Stimulated activated CD4-positive, alpha-beta T cell treated with anti-CD3 and anti-CD28 coated beads, Interleukin-12 subunit alpha, Interleukin-12 subunit beta, amount 100 ng/mL, for 48 hours (primary cell): ENCODE measurements at regions not wholly inside any gene's neighbourhood (a gene's known extent, or its start where the extent isn't known, plus 50 kb on each side); places are given as distances from the start of the nearest gene placed in this dataset.
"Not testable (repeated sequence)": the region's sequence is repeated elsewhere in the genome, so short reads cannot be mapped to it uniquely, and the experiment has no call there.

ENCODE experiments used
- DNase-seq, 3 donors: peaks; one replicate each; pipeline ENCODE4 v3.0.0-alpha.2; 2020; ENCODE audit warnings: low read depth in 2 of 3, low spot score in 1 of 3

DNA sequence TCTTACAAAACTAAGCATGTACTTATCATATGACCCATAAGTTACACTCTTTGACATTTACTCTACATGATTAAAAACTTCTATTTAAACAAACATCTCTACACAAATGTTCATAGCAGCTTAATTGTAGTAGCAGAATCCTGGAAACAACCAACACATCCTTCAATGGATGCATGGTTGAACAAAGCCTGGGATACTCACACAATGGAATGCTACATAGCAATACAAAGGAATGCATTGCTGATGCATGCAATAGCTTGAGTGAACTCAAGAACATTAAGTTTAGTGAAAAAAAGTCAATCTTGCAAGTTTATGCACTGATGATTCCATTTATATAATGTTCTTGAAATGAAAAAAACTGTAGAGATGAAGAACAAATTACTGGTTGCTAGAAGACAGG lies 686.9 kb downstream of the LRRIQ3 start:
- DNase-seq, result no peak

DNA sequence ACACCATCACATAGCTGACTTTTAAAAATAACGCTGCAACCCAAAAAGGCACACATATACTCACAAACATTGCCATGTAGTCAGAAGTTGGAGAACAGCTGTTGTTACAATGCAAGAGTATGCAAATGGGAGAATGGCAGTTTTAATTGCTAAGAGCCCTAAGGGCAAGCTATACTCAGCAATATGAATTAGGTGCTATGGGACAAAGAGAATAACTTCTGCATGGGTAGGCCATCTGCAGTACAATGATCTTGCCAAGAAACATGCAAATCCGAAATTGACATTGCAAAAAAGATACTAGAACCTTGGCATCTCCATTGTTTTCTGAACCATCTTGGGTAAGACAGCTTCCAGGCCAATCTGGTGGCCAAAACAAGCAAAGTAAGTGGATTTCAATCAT lies 697.8 kb downstream of the LRRIQ3 start:
- no peak for DNase-seq

DNA sequence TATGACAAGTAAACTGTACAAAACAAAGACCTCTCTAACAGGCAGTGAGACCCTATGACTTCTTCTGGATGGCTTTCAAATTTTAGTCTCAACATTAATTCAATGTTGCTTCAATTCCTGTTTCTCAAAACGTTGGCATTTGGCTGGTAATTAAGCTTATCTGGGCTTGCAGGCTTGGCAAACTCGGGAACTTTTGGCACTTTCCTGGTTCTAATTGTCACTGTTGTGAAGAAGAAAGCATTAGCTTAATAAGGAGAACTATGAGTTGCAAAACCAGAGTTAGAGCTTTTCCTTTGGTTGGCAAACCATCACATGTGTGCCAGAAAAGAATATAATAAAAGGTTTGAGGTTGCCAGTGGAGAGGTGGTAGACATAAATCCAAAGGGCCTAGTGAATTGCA lies 698.3 kb downstream of the LRRIQ3 start:
- no peak for DNase-seq

DNA sequence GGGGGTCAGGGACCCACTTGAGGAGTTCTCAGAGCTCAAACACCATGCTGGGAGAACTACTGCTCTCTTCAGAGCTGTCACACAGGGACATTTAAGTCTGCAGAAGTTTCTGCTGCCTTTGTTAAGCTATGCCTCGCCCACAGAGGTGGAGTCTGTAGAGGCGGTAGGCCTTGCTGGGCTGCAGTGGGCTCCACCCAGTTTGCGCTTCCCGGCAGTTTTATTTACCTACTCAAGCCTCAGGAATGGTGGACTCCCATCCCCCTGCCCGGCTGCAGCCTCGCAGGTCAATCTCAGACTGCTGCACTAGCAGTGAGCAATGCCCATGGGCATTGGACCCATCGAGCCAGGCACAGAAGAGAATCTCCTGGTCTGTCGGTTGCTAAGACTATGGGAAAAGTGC lies 706.4 kb downstream of the LRRIQ3 start:
- no peak for DNase-seq

DNA sequence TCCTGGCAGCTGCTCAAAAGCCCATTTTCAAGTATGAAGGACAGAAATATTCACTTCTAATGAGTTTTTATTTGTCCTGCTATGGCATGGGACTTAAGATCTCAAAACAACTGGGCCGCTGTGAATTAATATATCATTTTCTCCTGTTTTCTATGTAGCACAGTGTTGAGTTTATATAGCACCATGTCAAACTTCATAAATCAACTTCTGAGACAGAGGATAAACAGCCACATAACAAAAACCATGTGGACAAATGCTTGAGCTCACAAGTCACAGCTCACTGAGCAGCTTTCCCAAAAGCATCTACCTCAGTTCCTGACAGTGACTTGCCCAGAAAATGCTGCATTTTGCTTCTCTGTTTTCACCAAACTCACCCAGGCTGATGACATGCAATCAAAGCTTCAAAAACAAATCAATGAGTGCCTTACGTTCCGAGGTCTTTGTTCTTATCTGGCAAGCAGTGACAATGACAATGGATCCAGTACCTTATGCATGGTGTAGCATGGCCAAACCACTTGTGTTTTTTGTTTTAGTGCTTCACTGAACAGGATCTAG lies 722.6 kb downstream of the LRRIQ3 start:
- no peak for DNase-seq

DNA sequence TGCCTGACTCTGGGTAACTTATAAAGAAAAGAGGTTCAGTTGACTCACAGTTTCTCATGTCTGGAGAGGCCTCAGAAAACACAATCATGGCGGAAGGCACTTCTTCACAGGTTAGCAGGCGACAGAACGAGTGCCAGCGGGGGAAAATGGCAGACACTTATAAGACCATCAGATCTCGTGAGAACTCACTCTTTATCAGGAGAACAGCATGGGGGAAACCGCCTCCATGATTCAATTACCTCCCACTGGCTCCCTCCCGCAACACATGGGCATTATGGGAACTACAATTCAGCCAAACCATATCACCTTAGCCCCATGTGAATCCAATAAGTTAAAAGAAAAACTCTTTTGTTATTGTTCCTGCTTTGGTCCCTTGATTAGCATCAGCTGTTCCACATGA lies 725.2 kb downstream of the LRRIQ3 start:
- no peak for DNase-seq

DNA sequence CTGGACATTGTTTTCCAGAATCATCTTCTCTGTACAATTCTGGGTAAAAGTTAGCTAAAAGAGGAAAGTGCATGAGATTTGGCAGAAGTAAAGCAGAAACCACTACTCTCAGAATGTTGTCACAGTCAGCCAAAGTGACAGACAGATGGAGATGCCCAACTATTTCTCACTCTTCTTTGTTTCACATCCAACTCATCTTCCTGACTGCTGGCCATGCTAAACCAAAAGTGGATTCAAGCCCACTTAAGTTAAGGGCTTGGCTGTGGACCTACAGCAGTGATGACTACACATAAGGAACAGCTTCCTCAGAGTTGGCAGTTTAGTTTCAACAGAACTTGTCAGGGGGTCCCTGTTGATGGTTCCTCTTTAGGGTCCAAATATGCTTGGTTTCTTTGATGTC lies 730.2 kb downstream of the LRRIQ3 start:
- no peak for DNase-seq

DNA sequence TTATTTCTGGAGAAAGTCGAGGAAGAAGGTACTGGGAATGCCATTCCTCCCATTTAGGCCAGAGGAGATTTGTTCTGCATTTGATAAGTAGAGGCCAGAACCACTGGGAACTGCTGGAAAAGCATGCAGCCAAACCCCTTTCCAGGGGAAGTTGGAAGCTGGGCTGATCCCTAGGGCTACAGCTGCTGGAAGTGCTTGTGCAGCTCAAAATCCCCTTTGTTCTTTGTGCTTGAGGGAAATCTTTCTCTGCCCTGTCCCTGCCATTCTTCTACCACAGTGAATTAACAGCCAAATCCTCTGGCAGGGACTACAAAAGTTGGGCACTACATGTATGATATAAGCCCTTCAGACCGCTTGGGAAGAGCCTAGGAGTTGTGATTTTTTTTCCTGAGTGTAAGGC lies 734.1 kb downstream of the LRRIQ3 start:
- no peak for DNase-seq

DNA sequence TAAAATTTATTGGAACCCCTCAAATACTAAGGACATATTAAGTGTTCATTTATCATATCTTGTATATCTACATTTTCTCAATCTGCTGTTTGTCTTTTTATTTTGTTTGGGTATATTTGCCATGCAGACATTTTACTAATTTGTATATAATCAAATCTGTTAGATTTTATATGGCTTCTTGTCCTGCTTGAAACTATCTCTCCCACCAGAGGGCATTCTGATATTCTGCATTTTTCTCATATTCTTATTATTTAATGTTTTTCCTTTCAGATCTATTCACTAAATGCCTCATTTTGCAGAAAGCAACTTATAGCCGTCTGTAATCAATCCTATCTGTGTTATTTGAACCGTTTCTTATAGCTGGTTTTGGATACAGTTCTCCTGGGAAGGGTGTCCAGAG lies 745.5 kb downstream of the LRRIQ3 start:
- no peak for DNase-seq

DNA sequence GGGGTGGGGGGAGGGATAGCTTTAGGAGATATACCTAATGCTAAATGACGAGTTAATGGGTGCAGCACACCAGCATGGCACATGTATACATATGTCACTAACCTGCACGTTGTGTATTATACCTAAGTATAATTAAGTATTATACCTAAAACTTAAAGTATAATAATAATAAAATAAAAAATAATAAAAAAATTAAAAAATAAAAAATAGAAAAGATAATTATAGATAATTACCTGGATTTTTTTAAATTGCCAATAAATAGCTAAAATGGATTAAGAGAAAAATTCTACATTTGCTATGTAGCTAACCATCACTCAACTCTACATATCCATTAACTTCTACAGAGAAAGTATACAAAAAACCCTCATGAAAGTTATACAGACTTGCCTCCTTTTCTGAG lies 747.3 kb downstream of the LRRIQ3 start:
- DNase-seq, result not testable (repeated sequence)

DNA sequence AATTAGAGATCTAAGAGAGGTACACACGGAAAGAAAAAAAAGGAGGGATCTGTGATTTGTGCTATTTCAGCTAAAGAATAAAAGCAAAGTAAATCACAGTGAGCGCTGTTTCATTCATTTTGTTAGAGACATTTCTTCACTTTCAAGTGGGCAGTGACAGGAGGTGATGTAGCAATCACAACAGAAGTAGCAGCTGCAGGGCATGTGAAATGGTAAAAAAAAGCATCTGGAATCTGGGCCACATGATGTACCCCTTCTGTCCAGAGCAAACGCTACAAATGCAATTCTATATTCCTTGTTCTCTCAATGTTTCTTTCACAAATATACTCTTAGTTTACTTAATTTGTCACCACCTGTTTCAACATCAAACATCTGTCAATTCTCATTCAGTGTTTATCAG lies 786.5 kb downstream of the LRRIQ3 start:
- DNase-seq, result no peak

DNA sequence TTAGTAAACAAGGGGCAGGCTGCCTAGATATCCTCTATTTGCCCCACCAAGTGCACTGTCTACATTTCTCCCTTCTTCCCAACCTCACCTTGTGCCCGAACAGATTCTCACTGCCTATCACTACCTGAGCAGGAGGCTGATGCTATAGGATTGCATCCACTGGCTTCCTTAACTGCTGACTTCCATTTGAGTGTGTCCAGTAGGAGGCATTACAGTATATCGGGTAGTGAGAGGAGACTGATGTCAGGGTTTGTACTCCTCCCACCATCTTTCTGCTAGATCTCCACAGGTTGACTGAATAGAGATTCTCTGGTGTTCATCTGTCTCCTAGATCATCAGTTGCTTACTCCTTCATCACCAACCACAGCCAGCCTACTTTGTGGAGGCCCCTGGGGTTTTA lies 796.3 kb downstream of the LRRIQ3 start:
- no peak for DNase-seq

DNA sequence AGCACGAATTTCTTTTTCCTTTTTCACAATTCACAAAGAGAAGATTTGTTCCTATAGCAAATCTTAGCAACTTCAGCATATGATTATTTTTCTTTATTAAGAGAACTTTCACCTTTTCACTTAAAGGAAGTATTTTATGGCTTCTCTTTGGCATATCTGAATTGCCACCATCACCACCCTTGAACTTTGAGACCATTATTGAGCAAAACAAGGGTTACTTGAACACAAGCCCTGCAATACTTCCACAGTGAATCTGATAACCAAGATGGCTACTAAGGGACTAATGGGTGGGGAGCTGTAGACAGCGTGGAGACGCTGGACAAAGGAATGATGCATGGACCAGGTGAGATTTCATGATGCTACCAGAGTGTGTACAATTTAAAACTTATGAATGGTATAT lies 815.0 kb downstream of the LRRIQ3 start:
- DNase-seq, result no peak

DNA sequence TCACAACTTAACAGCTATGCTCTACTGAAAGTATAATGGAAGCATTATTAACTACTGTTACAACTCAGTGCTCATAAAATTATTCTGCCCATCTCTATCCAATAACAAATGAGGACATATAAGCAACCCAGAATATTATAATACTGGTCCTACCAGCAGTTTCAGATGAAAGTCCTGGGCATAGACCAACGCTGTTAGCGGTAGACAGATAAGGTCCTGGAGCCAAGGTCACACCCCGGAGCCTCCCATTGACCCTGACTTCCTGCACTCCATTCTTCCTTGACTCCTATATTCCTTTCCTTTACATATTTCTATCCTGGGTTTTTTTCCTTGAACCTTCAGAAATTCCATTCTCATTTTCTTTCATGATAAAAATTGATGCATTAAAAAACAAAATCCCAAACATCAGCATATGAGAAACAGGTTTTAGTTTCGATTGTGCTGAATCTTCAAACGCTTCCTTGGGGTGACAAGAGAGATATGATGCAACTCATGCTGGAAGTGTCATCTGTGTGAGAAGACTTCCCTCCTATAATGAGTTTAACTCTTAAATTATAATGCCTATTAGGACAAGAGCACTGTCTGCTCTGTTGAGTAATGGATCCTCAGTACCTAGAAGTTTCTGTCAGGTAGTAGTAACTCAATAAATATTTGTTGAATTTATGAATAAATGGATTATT lies 831.1 kb downstream of the LRRIQ3 start:
- DNase-seq, result no peak

DNA sequence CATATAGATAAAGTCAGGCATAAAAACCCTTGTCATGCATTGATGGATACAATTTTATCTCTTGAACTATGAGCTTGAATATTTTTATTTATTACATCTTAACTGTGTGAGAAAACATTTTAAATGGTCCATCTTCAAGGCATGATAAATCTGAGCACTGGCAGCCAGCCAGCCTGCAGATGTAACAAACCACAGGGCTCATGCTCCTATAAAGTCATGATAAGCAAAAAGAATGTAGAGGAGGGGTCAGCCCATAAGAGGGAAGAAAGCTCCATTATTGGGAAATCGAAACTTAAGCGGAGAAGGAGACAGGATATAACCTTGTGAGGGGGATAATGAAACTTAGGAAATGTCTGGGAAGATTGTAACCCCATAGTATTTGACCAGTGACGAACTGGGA lies 839.0 kb downstream of the LRRIQ3 start:
- DNase-seq, result no peak

DNA sequence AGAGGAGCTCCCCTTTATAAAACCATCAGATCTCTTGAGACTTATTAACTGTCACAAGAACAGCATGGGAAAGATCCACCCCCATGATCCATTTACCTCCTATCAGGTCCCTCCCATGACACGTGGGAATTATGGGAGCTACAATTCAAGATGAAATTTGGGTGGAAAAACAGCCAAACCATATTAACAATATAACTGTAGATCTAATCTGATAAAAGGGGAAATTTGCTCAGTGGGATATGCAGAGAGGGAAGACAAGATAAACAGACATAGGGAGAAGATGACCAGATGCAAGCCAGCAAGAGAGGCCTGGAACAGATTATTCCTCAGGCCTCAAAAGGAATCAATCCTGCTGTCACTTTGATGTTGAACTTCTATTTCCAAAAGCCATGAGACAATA lies 841.5 kb downstream of the LRRIQ3 start:
- DNase-seq, result no peak

DNA sequence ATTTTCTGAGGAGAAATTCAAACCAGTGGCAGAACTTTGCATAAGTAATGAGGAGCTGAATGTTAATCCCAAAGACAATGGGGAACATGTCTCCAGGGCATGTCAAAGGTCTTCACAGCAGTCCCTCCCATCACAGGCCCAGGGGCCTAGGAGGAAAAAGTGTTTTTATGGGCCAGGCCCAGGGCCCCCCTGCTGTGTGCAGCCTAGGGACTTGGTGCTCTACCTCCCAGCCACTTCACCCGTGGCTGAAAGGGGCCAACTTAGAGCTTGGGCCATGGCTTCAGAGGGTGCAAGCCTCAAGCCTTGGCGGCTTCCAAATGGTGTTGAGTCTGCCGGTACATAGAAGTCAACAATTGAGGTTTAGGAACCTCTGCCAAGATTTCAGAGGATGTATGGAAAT lies 854.0 kb downstream of the LRRIQ3 start:
- no peak for DNase-seq

DNA sequence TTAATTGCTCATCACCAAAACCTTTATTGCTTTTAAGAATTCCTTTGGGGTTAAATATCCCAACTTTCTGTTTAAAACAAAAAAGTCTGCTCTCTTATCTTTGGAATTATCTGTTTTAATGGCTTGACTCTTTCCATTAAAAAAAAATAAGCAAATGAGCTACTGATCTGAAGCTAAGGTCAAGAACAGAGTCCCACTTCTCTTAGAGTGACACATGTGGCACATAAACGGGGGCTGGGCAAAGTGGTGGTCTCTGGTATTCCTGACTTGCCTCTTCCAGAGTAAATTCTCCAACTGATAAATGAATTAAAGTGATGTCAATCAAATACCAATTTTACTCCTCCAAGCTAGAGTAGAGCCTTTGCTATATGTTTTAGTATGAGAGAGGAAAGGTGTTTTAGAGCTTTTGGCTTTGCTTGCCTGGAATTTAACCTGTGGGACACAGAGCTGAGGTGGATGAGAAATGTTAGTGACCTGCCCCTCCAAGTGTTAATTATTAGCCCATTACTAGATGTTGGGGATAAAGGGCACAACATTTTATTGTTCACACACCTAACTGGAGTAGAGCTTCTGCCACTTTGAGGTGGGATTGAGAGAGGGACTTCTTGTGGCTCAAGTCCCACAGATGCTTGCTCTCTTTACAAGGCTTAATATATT lies 864.0 kb downstream of the LRRIQ3 start:
- no peak for DNase-seq

DNA sequence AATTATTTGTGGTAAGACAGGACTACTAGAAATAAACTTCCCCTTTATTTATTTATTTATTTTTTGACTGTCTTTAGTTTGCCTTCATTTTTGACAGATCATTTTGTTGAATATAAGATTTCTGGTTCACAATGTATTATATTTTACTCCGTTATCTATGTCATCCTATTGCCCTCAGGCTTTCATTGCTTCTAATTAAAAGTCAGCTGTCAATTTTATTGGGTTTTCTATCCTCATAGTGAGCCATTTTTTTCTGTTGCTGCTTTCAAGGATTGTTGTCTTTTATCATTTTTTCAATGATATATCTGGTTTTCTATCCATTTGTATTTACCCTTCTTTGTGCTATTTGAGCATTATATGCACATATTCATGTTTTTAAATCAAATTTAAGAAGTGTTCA lies 866.2 kb downstream of the LRRIQ3 start:
- no peak for DNase-seq

DNA sequence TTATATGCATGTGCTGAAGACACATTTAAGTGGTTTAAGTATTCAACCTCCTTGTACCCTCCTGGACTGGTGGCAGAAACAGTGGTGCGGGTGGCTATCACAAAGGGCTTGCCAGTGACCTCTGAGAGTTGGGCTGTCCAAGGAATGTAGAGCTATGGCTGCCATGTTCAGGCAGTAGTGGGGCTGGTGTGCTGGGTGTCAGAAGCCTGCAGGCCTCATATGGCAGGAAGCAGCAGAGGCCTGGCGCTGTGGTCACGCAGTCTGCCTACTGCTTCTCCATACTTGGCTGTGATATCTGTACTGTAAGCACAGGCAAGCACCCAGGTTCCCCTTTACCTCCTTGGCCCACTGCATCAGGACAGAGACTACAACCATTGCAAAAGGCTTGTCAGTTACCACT lies 870.0 kb downstream of the LRRIQ3 start:
- DNase-seq, result no peak

DNA sequence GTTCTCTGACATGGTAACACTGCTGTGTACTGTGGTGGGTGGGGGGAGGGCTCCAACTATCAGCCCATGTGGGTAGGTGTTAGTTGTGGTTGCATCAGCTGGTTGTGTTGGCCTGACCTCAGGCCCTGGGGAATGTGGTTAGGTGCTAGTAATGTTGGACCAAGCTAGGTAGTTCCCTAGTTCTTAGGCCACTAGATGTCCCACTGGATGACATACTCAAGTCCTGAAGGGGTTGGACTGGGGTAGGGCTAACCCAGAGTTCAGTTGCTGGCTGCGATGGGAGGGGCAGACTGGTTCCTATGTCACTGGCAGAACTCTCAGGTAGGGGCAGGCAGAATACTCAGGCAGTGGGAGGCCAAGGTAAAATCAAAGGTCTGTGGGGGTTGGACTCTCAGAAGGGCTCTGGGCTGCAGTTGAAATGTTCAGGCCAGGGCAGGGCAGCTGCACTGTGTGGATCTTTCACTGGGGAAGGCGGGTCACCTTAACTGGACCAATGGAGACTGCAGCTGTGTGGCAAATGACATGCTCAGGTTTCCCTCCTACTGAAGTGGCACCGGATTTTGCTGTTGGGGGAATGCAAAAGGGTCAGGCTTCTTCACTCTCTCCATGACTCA lies 870.7 kb downstream of the LRRIQ3 start:
- no peak for DNase-seq

DNA sequence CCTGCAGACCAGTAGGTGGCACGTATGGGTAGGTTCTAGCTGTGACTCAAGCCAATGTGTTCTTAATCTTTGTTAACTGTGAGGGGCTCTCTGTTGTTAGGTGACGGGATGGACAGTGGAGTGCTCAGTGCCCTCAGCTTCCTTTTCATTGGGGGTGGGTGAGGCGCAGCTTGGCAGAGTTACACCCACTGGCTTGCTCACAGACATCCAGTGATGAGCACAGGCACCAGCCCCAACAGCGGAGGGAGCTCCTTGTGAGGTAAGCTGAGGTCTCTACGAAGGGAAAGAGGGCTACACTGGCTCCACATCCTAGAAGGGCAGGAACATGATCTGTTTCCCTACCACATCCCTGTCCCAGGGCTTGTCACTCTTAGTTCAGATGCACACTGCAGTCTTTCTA lies 871.3 kb downstream of the LRRIQ3 start:
- DNase-seq, result no peak
